ENCODE measurements at regions not wholly inside any gene's neighbourhood (a gene's known extent, or its start where the extent isn't known, plus 50 kb on each side); places are given as distances from the start of the nearest gene placed in this dataset.
A peak's percentile ranks its signal among the peaks of the same experiment; 100 is the strongest.

GRCh38 chr16:77553130-77553529, 118.3 kb upstream of the ADAMTS18 start:
- DNase-seq (ENCODE audit: low read depth in 2 of 2) = no peak

- no peak for DNase-seq (ENCODE audit: low read depth in 2 of 2)
These were observed 120.3 kb upstream of the ADAMTS18 start for GRCh38 chr16:77555126-77555525.

- DNase-seq (ENCODE audit: low read depth in 2 of 2) = no peak
These were observed 121.0 kb upstream of the ADAMTS18 start for GRCh38 chr16:77555791-77556190.

GRCh38 chr16:77556201-77556873, 121.5 kb upstream of the ADAMTS18 start:
- DNase-seq (ENCODE audit: low read depth in 2 of 2) = no peak

- no peak for DNase-seq (ENCODE audit: low read depth in 2 of 2)
These were observed 122.6 kb upstream of the ADAMTS18 start for GRCh38 chr16:77557385-77557784.

GRCh38 chr16:77558786-77559185, 124.0 kb upstream of the ADAMTS18 start:
- no peak for DNase-seq (ENCODE audit: low read depth in 2 of 2)

GRCh38 chr16:77562497-77562896, 127.7 kb upstream of the ADAMTS18 start:
- DNase-seq (ENCODE audit: low read depth in 2 of 2) = no peak

GRCh38 chr16:77564791-77565390, 130.1 kb upstream of the ADAMTS18 start:
- DNase-seq (ENCODE audit: low read depth in 2 of 2) = no peak

- DNase-seq (ENCODE audit: low read depth in 2 of 2) = no peak
These were observed 134.6 kb upstream of the ADAMTS18 start for GRCh38 chr16:77569406-77569805.

GRCh38 chr16:77570574-77570973, 135.7 kb upstream of the ADAMTS18 start:
- DNase-seq (ENCODE audit: low read depth in 2 of 2) = no peak

- DNase-seq (ENCODE audit: low read depth in 2 of 2) = no peak
These were observed 136.5 kb upstream of the ADAMTS18 start for GRCh38 chr16:77571115-77571862.

- no peak for DNase-seq (ENCODE audit: low read depth in 2 of 2)
These were observed 140.2 kb upstream of the ADAMTS18 start for GRCh38 chr16:77574867-77575624.

- no peak for DNase-seq (ENCODE audit: low read depth in 2 of 2)
These were observed 142.9 kb upstream of the NUDT7 start for GRCh38 chr16:77579351-77579891.

GRCh38 chr16:77581706-77582105, 140.6 kb upstream of the NUDT7 start:
- DNase-seq (ENCODE audit: low read depth in 2 of 2) = no peak

- DNase-seq (ENCODE audit: low read depth in 2 of 2) = peak; percentile 7 to 27
These were observed 138.0 kb upstream of the NUDT7 start for GRCh38 chr16:77584205-77584859.

GRCh38 chr16:77585379-77586251, 136.7 kb upstream of the NUDT7 start:
- no peak for DNase-seq (ENCODE audit: low read depth in 2 of 2)

- no peak for DNase-seq (ENCODE audit: low read depth in 2 of 2)
These were observed 133.9 kb upstream of the NUDT7 start for GRCh38 chr16:77588389-77588788.

- no peak for DNase-seq (ENCODE audit: low read depth in 2 of 2)
These were observed 133.1 kb upstream of the NUDT7 start for GRCh38 chr16:77589071-77589765.

- DNase-seq (ENCODE audit: low read depth in 2 of 2) = no peak
These were observed 131.6 kb upstream of the NUDT7 start for GRCh38 chr16:77590707-77591106.

GRCh38 chr16:77591347-77591746, 131.0 kb upstream of the NUDT7 start:
- no peak for DNase-seq (ENCODE audit: low read depth in 2 of 2)

Data from activated CD4-positive, alpha-beta T cell treated with anti-CD3 and anti-CD28 coated beads for 24 hours (primary cell).